Neural cell (in vitro differentiated cells): ENCODE measurements at regions not wholly inside any gene's neighbourhood (a gene's known extent, or its start where the extent isn't known, plus 50 kb on each side); places are given as distances from the start of the nearest gene placed in this dataset.

Experiments
- H2AFZ ChIP-seq: fragments of 200-600, 300-800 bp; sonication (generic), shearing (Covaris generic); 2 replicates; pipeline ENCODE4 v1.6.0; 2014; ENCODE audit warnings: low read depth, mild to moderate bottlenecking, antibody characterized with exemption, low read length, moderate library complexity
- H3F3A ChIP-seq: fragments of 200-600 bp; shearing (Covaris generic); 2 replicates; pipeline ENCODE4 v1.6.1; 2016; ENCODE audit warnings: mild to moderate bottlenecking, moderate library complexity, mixed read lengths, antibody characterized with exemption, low read length; ENCODE audit not compliant: insufficient read depth, poor library complexity, severe bottlenecking
- H3K27ac ChIP-seq: fragments of 200-600, 300-800 bp; sonication (generic), shearing (Covaris generic); 2 replicates; pipeline ENCODE4 v1.5.1; 2014; ENCODE audit warnings: mild to moderate bottlenecking, low read length, moderate library complexity
- H3K27me3 ChIP-seq: fragments of 300-800, 200-600 bp; sonication (generic), shearing (Covaris generic); 2 replicates; pipeline ENCODE4 v1.6.0; 2014; ENCODE audit warnings: mild to moderate bottlenecking, low read depth, low read length, moderate library complexity; ENCODE audit not compliant: insufficient read depth
- H3K36me3 ChIP-seq: fragments of 300-800, 200-600 bp; sonication (generic), shearing (Covaris generic); 2 replicates; pipeline ENCODE4 v1.5.1; 2014; ENCODE audit warnings: mild to moderate bottlenecking, antibody characterized with exemption, low read length, moderate library complexity; ENCODE audit not compliant: insufficient read depth
- H3K4me2 ChIP-seq: fragments of 300-800, 200-600 bp; sonication (generic), shearing (Covaris generic); 2 replicates; pipeline ENCODE4 v1.6.0; 2014; ENCODE audit warnings: mild to moderate bottlenecking, low read length
- H3K4me3 ChIP-seq: fragments of 300-800, 200-600 bp; sonication (generic), shearing (Covaris generic); 2 replicates; pipeline ENCODE4 v1.5.1; 2014; ENCODE audit warnings: mild to moderate bottlenecking, low read length, moderate library complexity
- H3K79me2 ChIP-seq: fragments of 200-600 bp; shearing (Covaris generic); replicated peaks from 2 replicates; pipeline ENCODE4 v1.6.0; 2014; ENCODE audit warnings: mild to moderate bottlenecking, low read length, moderate library complexity; ENCODE audit not compliant: insufficient read depth
- H3K9ac ChIP-seq: fragments of 300-800, 200-600 bp; sonication (generic), shearing (Covaris generic); 2 replicates; pipeline ENCODE4 v1.6.1; 2016; ENCODE audit warnings: mild to moderate bottlenecking, low read length, mixed read lengths
- H3K9me2 ChIP-seq: fragments of 200-600 bp; shearing (Covaris generic); 2 replicates; pipeline ENCODE4 v1.6.1; 2016; ENCODE audit warnings: mild to moderate bottlenecking, low read length, mixed read lengths; ENCODE audit not compliant: insufficient read depth
- H3K9me3 ChIP-seq: fragments of 200-600, 300-800 bp; sonication (generic), shearing (Covaris generic); 2 replicates; pipeline ENCODE4 v1.6.1; 2016; ENCODE audit warnings: mild to moderate bottlenecking, mixed run types, low read length, moderate library complexity, mixed read lengths
- H4K20me1 ChIP-seq: fragments of 200-600 bp; shearing (Covaris generic); 2 replicates; pipeline ENCODE4 v1.6.1; 2016; ENCODE audit warnings: mild to moderate bottlenecking, mixed run types; ENCODE audit not compliant: insufficient read depth
- CTCF ChIP-seq: fragments of 450-650 bp; IDR thresholded peaks from 2 replicates; pipeline ENCODE4 v1.5.1; 2014; ENCODE audit warnings: antibody characterized with exemption, mild to moderate bottlenecking, moderate library complexity; ENCODE audit not compliant: poor library complexity, severe bottlenecking
- EP300 ChIP-seq: fragments of 450-650 bp; conservative IDR thresholded peaks from 2 replicates; pipeline ENCODE4 v1.6.1; 2014; ENCODE audit warnings: antibody characterized with exemption, mild to moderate bottlenecking, moderate library complexity; ENCODE audit not compliant: poor library complexity, severe bottlenecking
- EZH2 ChIP-seq: fragments of 200-600, 300-800 bp; shearing (Covaris generic), sonication (generic); IDR thresholded peaks from 2 replicates; pipeline ENCODE4 v1.6.1; 2014; ENCODE audit warnings: antibody characterized with exemption, low read length, borderline replicate concordance, mild to moderate bottlenecking; ENCODE audit not compliant: insufficient read depth, poor library complexity, severe bottlenecking
- MXI1 ChIP-seq: fragments of 450-650 bp; conservative IDR thresholded peaks from 2 replicates; pipeline ENCODE4 v1.6.1; 2014; ENCODE audit warnings: antibody characterized with exemption, mild to moderate bottlenecking; ENCODE audit not compliant: poor library complexity, severe bottlenecking
- POLR2AphosphoS5 ChIP-seq: IDR thresholded peaks from 2 replicates; pipeline ENCODE4 v1.6.1; 2012
- RAD21 ChIP-seq: fragments of 450-650 bp; conservative IDR thresholded peaks from 2 replicates; pipeline ENCODE4 v1.6.1; 2014; ENCODE audit warnings: antibody characterized with exemption, mild to moderate bottlenecking, moderate library complexity
- REST ChIP-seq: IDR thresholded peaks from 2 replicates; pipeline ENCODE4 v1.6.1; 2012; ENCODE audit warnings: borderline replicate concordance
- SMC3 ChIP-seq: fragments of 450-650 bp; conservative IDR thresholded peaks from 2 replicates; pipeline ENCODE4 v1.6.1; 2014; ENCODE audit warnings: antibody characterized with exemption, mild to moderate bottlenecking, moderate library complexity; ENCODE audit not compliant: poor library complexity
- TAF1 ChIP-seq: IDR thresholded peaks from 2 replicates; pipeline ENCODE4 v1.6.1; 2012; ENCODE audit warnings: low read depth

GRCh38 chr12:47023953-47024352 lies 55.5 kb upstream of the PCED1B start:
- Histone ChIP-seq H4K20me1 (no peaks in the 10 kb centered on the region), H3K9me3 (no peaks in the 10 kb centered on the region), H3F3A (no peaks in the 10 kb centered on the region), H3K4me3 (no peak overlapping the region), H3K9ac (no peak overlapping the region), H3K4me2 (no peak overlapping the region), H3K36me3 (no peaks in the 10 kb centered on the region), H2AFZ (no peak overlapping the region), H3K9me2 (no peaks in the 10 kb centered on the region), H3K27ac (no peak overlapping the region), H3K27me3 (no peaks in the 10 kb centered on the region), H3K79me2 (no peaks in the 10 kb centered on the region)
- TF ChIP-seq MXI1, result no peak

GRCh38 chr12:47024463-47024862 lies 55.0 kb upstream of the PCED1B start:
- H3K79me2 ChIP-seq, result no peaks in the 10 kb centered on the region
- H3K9ac ChIP-seq, result no peak overlapping the region
- no peak overlapping the region for H3K27ac ChIP-seq
- H3K27me3 ChIP-seq, result no peaks in the 10 kb centered on the region
- H3K4me2 ChIP-seq, result no peak overlapping the region
- no peaks in the 10 kb centered on the region for H3K9me2 ChIP-seq
- no peaks in the 10 kb centered on the region for H3K9me3 ChIP-seq
- no peak overlapping the region for H3K4me3 ChIP-seq
- TF ChIP-seq TAF1, result no peak
- no peak for TF ChIP-seq SMC3
- TF ChIP-seq REST, result no peak
- TF ChIP-seq MXI1, result no peak
- no peak for TF ChIP-seq EP300
- TF ChIP-seq CTCF, result no peak
- no peak for TF ChIP-seq POLR2AphosphoS5
- no peak for TF ChIP-seq RAD21
- TF ChIP-seq EZH2, result no peak
- no peaks in the 10 kb centered on the region for H3K36me3 ChIP-seq
- no peaks in the 10 kb centered on the region for H4K20me1 ChIP-seq
- H3F3A ChIP-seq, result no peaks in the 10 kb centered on the region
- H2AFZ ChIP-seq, result no peak overlapping the region

GRCh38 chr12:47025349-47025748 lies 54.1 kb upstream of the PCED1B start:
- H3K79me2 ChIP-seq, result no peaks in the 10 kb centered on the region
- no peaks in the 10 kb centered on the region for H3K36me3 ChIP-seq

More at GRCh38 chr12:47025349-47025748, 54.1 kb upstream of the PCED1B start:
- Histone ChIP-seq H3K4me2 (no peak overlapping the region), H2AFZ (no peak overlapping the region), H4K20me1 (no peaks in the 10 kb centered on the region), H3K9me3 (no peaks in the 10 kb centered on the region), H3K4me3 (no peak overlapping the region), H3K9me2 (no peaks in the 10 kb centered on the region), H3K27ac (no peak overlapping the region), H3F3A (no peaks in the 10 kb centered on the region), H3K9ac (no peak overlapping the region), H3K27me3 (no peaks in the 10 kb centered on the region)
- no peak for TF ChIP-seq TAF1
- no peak for TF ChIP-seq CTCF
- TF ChIP-seq REST, result no peak
- TF ChIP-seq SMC3, result no peak
- no peak for TF ChIP-seq RAD21
- TF ChIP-seq EZH2, result no peak
- no peak for TF ChIP-seq MXI1
- no peak for TF ChIP-seq EP300
- TF ChIP-seq POLR2AphosphoS5, result no peak
